Activated CD4-positive, alpha-beta memory T cell treated with anti-CD3 and anti-CD28 coated beads for 36 hours (primary cell): ENCODE measurements at regions not wholly inside any gene's neighbourhood (a gene's known extent, or its start where the extent isn't known, plus 50 kb on each side); places are given as distances from the start of the nearest gene placed in this dataset.

Source experiments
- CTCF ChIA-PET: fragments of 350-600 bp; sonication (Branson Sonifier 250); formaldehyde crosslinking; loops from one replicate; lab custom pipeline; 2021; ENCODE audit warnings: antibody characterized with exemption, inconsistent platforms; lab: Charles Lee
- POLR2A ChIA-PET: fragments of 350-600 bp; sonication (Branson Sonifier 250); formaldehyde crosslinking; loops from one replicate; lab custom pipeline; 2021; ENCODE audit warnings: antibody characterized with exemption; lab: Charles Lee
- DNase-seq: peaks from one replicate; pipeline ENCODE4 v3.0.0-alpha.2; 2020
- H3K27ac Mint-ChIP-seq: one replicate; pipeline ENCODE4 v1.8.0; 2021; ENCODE audit warnings: mixed read lengths
- H3K27me3 Mint-ChIP-seq: one replicate; pipeline ENCODE4 v1.8.0; 2021; ENCODE audit warnings: mixed read lengths
- H3K36me3 Mint-ChIP-seq: one replicate; pipeline ENCODE4 v1.8.0; 2021; ENCODE audit warnings: mixed read lengths
- H3K4me1 Mint-ChIP-seq: one replicate; pipeline ENCODE4 v1.8.0; 2021; ENCODE audit warnings: low read depth, mixed read lengths
- H3K4me3 Mint-ChIP-seq: one replicate; pipeline ENCODE4 v1.8.0; 2021; ENCODE audit warnings: mild to moderate bottlenecking, mixed read lengths
- H3K9me3 Mint-ChIP-seq: one replicate; pipeline ENCODE4 v1.8.0; 2021; ENCODE audit warnings: mixed read lengths
- intact Hi-C: fragments of 100-400 bp; cut with micrococcal nuclease; formaldehyde crosslinking; loops from one replicate; pipeline ENCODE4 v1.15.1; 2023

GRCh38 chr12:38156497-38157245, 159.9 kb upstream of the ALG10B start:
- H3K4me1 Mint-ChIP-seq: no peaks in the 10 kb centered on the region
- H3K36me3 Mint-ChIP-seq: no peaks in the 10 kb centered on the region
- no peaks in the 10 kb centered on the region for H3K9me3 Mint-ChIP-seq
- POLR2A ChIA-PET: no interaction called here
- H3K27me3 Mint-ChIP-seq: no peaks in the 10 kb centered on the region
- H3K27ac Mint-ChIP-seq: no peak overlapping the region
- H3K4me3 Mint-ChIP-seq: no peak overlapping the region
- intact Hi-C loops: no loop called here
- DNase-seq: no peak
- CTCF ChIA-PET: no interaction called here

GRCh38 chr12:38157274-38157932, 159.2 kb upstream of the ALG10B start:
- POLR2A ChIA-PET: no interaction called here

GRCh38 chr12:38157933-38158401, 158.6 kb upstream of the ALG10B start:
- ChIA-PET POLR2A (no interaction called here), CTCF (no interaction called here)
- no peaks in the 10 kb centered on the region for H3K27me3 Mint-ChIP-seq
- no peaks in the 10 kb centered on the region for H3K36me3 Mint-ChIP-seq
- H3K27ac Mint-ChIP-seq: no peak overlapping the region
- H3K4me1 Mint-ChIP-seq: no peaks in the 10 kb centered on the region
- H3K9me3 Mint-ChIP-seq: no peaks in the 10 kb centered on the region
- DNase-seq: no peak
- no peak overlapping the region for H3K4me3 Mint-ChIP-seq
- intact Hi-C loops: no loop called here

More at GRCh38 chr12:38157274-38157932, 159.2 kb upstream of the ALG10B start:
- Mint-ChIP-seq H3K36me3 (no peaks in the 10 kb centered on the region), H3K27me3 (no peaks in the 10 kb centered on the region), H3K27ac (no peak overlapping the region), H3K9me3 (no peaks in the 10 kb centered on the region), H3K4me1 (no peaks in the 10 kb centered on the region), H3K4me3 (no peak overlapping the region)
- intact Hi-C loops: no loop called here
- DNase-seq: no peak
- CTCF ChIA-PET: no interaction called here

GRCh38 chr12:38158428-38159091, 158.0 kb upstream of the ALG10B start:
- intact Hi-C loops: no loop called here
- no peak overlapping the region for H3K4me3 Mint-ChIP-seq
- ChIA-PET CTCF (no interaction called here), POLR2A (no interaction called here)
- no peaks in the 10 kb centered on the region for H3K9me3 Mint-ChIP-seq
- DNase-seq: no peak
- H3K27me3 Mint-ChIP-seq: no peaks in the 10 kb centered on the region
- no peaks in the 10 kb centered on the region for H3K36me3 Mint-ChIP-seq
- no peaks in the 10 kb centered on the region for H3K4me1 Mint-ChIP-seq
- no peak overlapping the region for H3K27ac Mint-ChIP-seq

GRCh38 chr12:38159092-38159551, 157.5 kb upstream of the ALG10B start:
- intact Hi-C loops: no loop called here
- ChIA-PET CTCF (no interaction called here), POLR2A (no interaction called here)
- Mint-ChIP-seq H3K27me3 (no peaks in the 10 kb centered on the region), H3K36me3 (no peaks in the 10 kb centered on the region), H3K9me3 (no peaks in the 10 kb centered on the region), H3K4me3 (no peak overlapping the region), H3K4me1 (no peaks in the 10 kb centered on the region), H3K27ac (no peak overlapping the region)
- no peak for DNase-seq

GRCh38 chr12:38159591-38160317, 156.8 kb upstream of the ALG10B start:
- DNase-seq: no peak
- H3K27ac Mint-ChIP-seq: no peak overlapping the region
- H3K4me1 Mint-ChIP-seq: no peaks in the 10 kb centered on the region
- CTCF ChIA-PET: no interaction called here
- POLR2A ChIA-PET: no interaction called here
- H3K4me3 Mint-ChIP-seq: no peak overlapping the region
- intact Hi-C loops: no loop called here
- H3K36me3 Mint-ChIP-seq: no peaks in the 10 kb centered on the region
- no peaks in the 10 kb centered on the region for H3K27me3 Mint-ChIP-seq
- H3K9me3 Mint-ChIP-seq: no peaks in the 10 kb centered on the region

GRCh38 chr12:38160318-38161122, 156.1 kb upstream of the ALG10B start:
- no peak overlapping the region for H3K4me3 Mint-ChIP-seq
- no peaks in the 10 kb centered on the region for H3K27me3 Mint-ChIP-seq
- ChIA-PET POLR2A (no interaction called here), CTCF (no interaction called here)
- H3K9me3 Mint-ChIP-seq: no peaks in the 10 kb centered on the region
- no peaks in the 10 kb centered on the region for H3K36me3 Mint-ChIP-seq
- no peak overlapping the region for H3K27ac Mint-ChIP-seq
- intact Hi-C loops: no loop called here
- DNase-seq: no peak
- no peaks in the 10 kb centered on the region for H3K4me1 Mint-ChIP-seq

GRCh38 chr12:38161123-38162000, 155.2 kb upstream of the ALG10B start:
- H3K4me1 Mint-ChIP-seq: no peaks in the 10 kb centered on the region
- CTCF ChIA-PET: no interaction called here
- no peak overlapping the region for H3K4me3 Mint-ChIP-seq
- H3K9me3 Mint-ChIP-seq: no peaks in the 10 kb centered on the region
- DNase-seq: no peak
- H3K27ac Mint-ChIP-seq: no peak overlapping the region
- no peaks in the 10 kb centered on the region for H3K27me3 Mint-ChIP-seq
- intact Hi-C loops: no loop called here
- POLR2A ChIA-PET: no interaction called here
- H3K36me3 Mint-ChIP-seq: no peaks in the 10 kb centered on the region

- H3K9me3 Mint-ChIP-seq: no peaks in the 10 kb centered on the region
- H3K36me3 Mint-ChIP-seq: no peaks in the 10 kb centered on the region
- intact Hi-C loops: no loop called here
- H3K27ac Mint-ChIP-seq: no peak overlapping the region
- H3K27me3 Mint-ChIP-seq: no peaks in the 10 kb centered on the region
- POLR2A ChIA-PET: no interaction called here
- DNase-seq: no peak
- CTCF ChIA-PET: no interaction called here
- H3K4me1 Mint-ChIP-seq: no peaks in the 10 kb centered on the region
- H3K4me3 Mint-ChIP-seq: no peak overlapping the region
These were observed 154.6 kb upstream of the ALG10B start for GRCh38 chr12:38162013-38162412.

- ChIA-PET CTCF (no interaction called here), POLR2A (no interaction called here)
- no peak overlapping the region for H3K27ac Mint-ChIP-seq
- no peaks in the 10 kb centered on the region for H3K36me3 Mint-ChIP-seq
- DNase-seq: no peak
- intact Hi-C loops: no loop called here
- H3K27me3 Mint-ChIP-seq: no peaks in the 10 kb centered on the region
- no peak overlapping the region for H3K4me3 Mint-ChIP-seq
- no peaks in the 10 kb centered on the region for H3K9me3 Mint-ChIP-seq
- no peaks in the 10 kb centered on the region for H3K4me1 Mint-ChIP-seq
These were observed 153.7 kb upstream of the ALG10B start for GRCh38 chr12:38162708-38163441.
